ENCODE measurements at regions not wholly inside any gene's neighbourhood (a gene's known extent, or its start where the extent isn't known, plus 50 kb on each side); places are given as distances from the start of the nearest gene placed in this dataset.

- TF ChIP-seq CTCF (IDR thresholded peaks at IDR 0.05; ENCODE audit: extremely low read depth in 1 of 2, insufficient read depth in 1 of 2, low read depth in 1 of 2, low read length in 2 of 2) (no peak), EZH2 (IDR thresholded peaks at IDR 0.05; ENCODE audit: borderline replicate concordance, low read depth, low read length, severe bottlenecking) (no peak), JUN (IDR thresholded peaks at IDR 0.05; ENCODE audit: borderline replicate concordance, insufficient read depth, insufficient read length, low read depth) (no peak)
- TF ChIP-seq, protein P1, sequence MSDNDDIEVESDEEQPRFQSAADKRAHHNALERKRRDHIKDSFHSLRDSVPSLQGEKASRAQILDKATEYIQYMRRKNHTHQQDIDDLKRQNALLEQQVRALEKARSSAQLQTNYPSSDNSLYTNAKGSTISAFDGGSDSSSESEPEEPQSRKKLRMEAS (IDR thresholded peaks at IDR 0.05; ENCODE audit: insufficient read depth, insufficient read length): no peak
These were observed 266.0 kb downstream of the C7orf25 start for GRCh38 chr7:42645906-42646305.
